ENCODE measurements at regions not wholly inside any gene's neighbourhood (a gene's known extent, or its start where the extent isn't known, plus 50 kb on each side); places are given as distances from the start of the nearest gene placed in this dataset.

DNA sequence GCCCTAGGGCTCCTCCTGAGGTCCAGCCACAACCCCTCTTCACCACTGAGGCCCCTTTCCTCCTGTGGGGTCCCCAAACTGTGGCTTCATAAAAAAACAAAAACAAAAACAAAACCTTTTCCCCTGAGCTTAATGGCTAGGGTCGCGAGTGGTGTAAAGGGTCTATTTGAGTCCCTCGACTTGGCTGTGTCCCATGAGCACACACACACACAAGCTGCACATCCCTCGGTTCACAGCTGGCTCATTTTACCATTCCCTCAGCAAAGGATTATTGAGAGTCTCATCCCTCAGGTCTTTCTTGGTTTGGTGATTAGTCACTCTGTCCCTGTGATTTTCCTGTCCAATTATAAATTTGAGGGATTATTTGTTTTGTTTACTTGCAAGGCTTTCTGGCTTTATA, 206.1 kb upstream of the SASH1 start:
- TF ChIP-seq, protein P1, sequence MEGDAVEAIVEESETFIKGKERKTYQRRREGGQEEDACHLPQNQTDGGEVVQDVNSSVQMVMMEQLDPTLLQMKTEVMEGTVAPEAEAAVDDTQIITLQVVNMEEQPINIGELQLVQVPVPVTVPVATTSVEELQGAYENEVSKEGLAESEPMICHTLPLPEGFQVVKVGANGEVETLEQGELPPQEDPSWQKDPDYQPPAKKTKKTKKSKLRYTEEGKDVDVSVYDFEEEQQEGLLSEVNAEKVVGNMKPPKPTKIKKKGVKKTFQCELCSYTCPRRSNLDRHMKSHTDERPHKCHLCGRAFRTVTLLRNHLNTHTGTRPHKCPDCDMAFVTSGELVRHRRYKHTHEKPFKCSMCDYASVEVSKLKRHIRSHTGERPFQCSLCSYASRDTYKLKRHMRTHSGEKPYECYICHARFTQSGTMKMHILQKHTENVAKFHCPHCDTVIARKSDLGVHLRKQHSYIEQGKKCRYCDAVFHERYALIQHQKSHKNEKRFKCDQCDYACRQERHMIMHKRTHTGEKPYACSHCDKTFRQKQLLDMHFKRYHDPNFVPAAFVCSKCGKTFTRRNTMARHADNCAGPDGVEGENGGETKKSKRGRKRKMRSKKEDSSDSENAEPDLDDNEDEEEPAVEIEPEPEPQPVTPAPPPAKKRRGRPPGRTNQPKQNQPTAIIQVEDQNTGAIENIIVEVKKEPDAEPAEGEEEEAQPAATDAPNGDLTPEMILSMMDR (IDR thresholded peaks at IDR 0.05; ENCODE audit: low read length), result no peak
- TF ChIP-seq EZH2 (IDR thresholded peaks at IDR 0.05; ENCODE audit: borderline replicate concordance, low read length), result no peak

Data from OCI-LY1 (cell line).